HCT116 (cell line): ENCODE measurements at regions not wholly inside any gene's neighbourhood (a gene's known extent, or its start where the extent isn't known, plus 50 kb on each side); places are given as distances from the start of the nearest gene placed in this dataset.

Experiments used
- ATAC-seq: fragments of 200-7000 bp; cut with Tn5 transposase; 2 replicates; pipeline ENCODE4 v1.9.1; 2020; ENCODE audit warnings: mild to moderate bottlenecking, moderate library complexity
- BruUV-seq: library from RNA; stranded (reverse); fragments of 400-500 nt; replicated peaks from 2 replicates; lab custom pipeline; 2021; lab: Mats Ljungman, UMichigan
- CTCF ChIA-PET: fragments of 300-600 bp; sonication (Branson Sonifier 250); formaldehyde crosslinking; loops from one replicate; lab custom pipeline; 2021; ENCODE audit warnings: antibody characterized with exemption; lab: Charles Lee
- POLR2A ChIA-PET: fragments of 300-600, 350-600 bp; sonication (Branson Sonifier 250); formaldehyde crosslinking; loops from one replicate; lab custom pipeline; 2021; ENCODE audit warnings: antibody characterized with exemption; lab: Charles Lee
- RAD21 ChIA-PET, 2 experiments: fragments of 300-600 bp; sonication (Branson Sonifier 250); formaldehyde crosslinking; loops; one replicate each; lab custom pipeline; 2023; ENCODE audit warnings: low total read pairs in 2 of 2; ENCODE audit not compliant: uncharacterized antibody in 2 of 2, unreplicated experiment in 2 of 2, low non-redundant PET in 1 of 2; lab: Charles Lee
- DNase-seq: peaks from one replicate; pipeline ENCODE4 v3.0.0-alpha.2; 2010; ENCODE audit warnings: low read depth, low spot score
- H2AFZ ChIP-seq: fragments of 200-600 bp; shearing (Covaris generic), sonication (generic); 2 replicates; pipeline ENCODE4 v1.6.1; 2017; ENCODE audit warnings: low read depth, mixed run types, mixed read lengths, antibody characterized with exemption, low read length; ENCODE audit not compliant: poor library complexity, severe bottlenecking
- H3K27ac ChIP-seq: 2 replicates; pipeline ENCODE4 v1.5.1; 2012; ENCODE audit warnings: low read depth, low read length
- H3K27me3 ChIP-seq: fragments of 200-600 bp; sonication (generic); 2 replicates; pipeline ENCODE4 v1.6.1; 2016; ENCODE audit warnings: mixed run types, low read length, mixed read lengths; ENCODE audit not compliant: insufficient read depth
- H3K36me3 ChIP-seq, 2 experiments: fragments of 200-500 bp in 1 of 2; fragments of 200-600 bp in 1 of 2; sonication (Bioruptor generic) in 1 of 2; sonication (generic) in 1 of 2; 2 replicates each; pipeline versions ENCODE4 v1.5.1 to v1.6.1; 2014 to 2016; ENCODE audit warnings: low read length in 2 of 2, inconsistent platforms in 1 of 2, mixed read lengths in 1 of 2, mixed run types in 1 of 2; ENCODE audit not compliant: insufficient read depth in 2 of 2, control insufficient read depth in 1 of 2
- H3K4me1 ChIP-seq, 2 experiments: fragments of 200-600 bp in 1 of 2; sonication (generic) in 1 of 2; 2 replicates each; pipeline versions ENCODE4 v1.5.1 to v1.6.1; 2012 to 2017; ENCODE audit warnings: low read length in 2 of 2, inconsistent platforms in 1 of 2, mild to moderate bottlenecking in 1 of 2, mixed read lengths in 1 of 2, mixed run types in 1 of 2, moderate library complexity in 1 of 2; ENCODE audit not compliant: insufficient read depth in 2 of 2, control insufficient read depth in 1 of 2
- H3K4me2 ChIP-seq: fragments of 200-600 bp; sonication (generic); 2 replicates; pipeline ENCODE4 v1.6.1; 2017; ENCODE audit warnings: mixed run types, low read length, mixed read lengths
- H3K4me3 ChIP-seq, 2 experiments: fragments of 200-600 bp in 1 of 2; sonication (generic) in 1 of 2; replicated peaks in 1 of 2; 2 replicates each; pipeline ENCODE4 v1.5.1; 2011 to 2016; ENCODE audit warnings: low read length in 2 of 2, control low read depth in 1 of 2, low read depth in 1 of 2, mild to moderate bottlenecking in 1 of 2, mixed read lengths in 1 of 2, mixed run types in 1 of 2
- H3K79me2 ChIP-seq: fragments of 200-600 bp; sonication (generic); 2 replicates; pipeline ENCODE4 v1.6.1; 2017; ENCODE audit warnings: mild to moderate bottlenecking, mixed run types, low read length, moderate library complexity, mixed read lengths; ENCODE audit not compliant: insufficient read depth
- H3K9ac ChIP-seq: fragments of 200-600 bp; sonication (generic); 2 replicates; pipeline ENCODE4 v1.6.1; 2016; ENCODE audit warnings: low read length, mixed read lengths
- H3K9me2 ChIP-seq: fragments of 200-600 bp; sonication (generic), shearing (Covaris generic); 2 replicates; pipeline ENCODE4 v1.6.1; 2017; ENCODE audit warnings: mixed run types, mild to moderate bottlenecking, moderate library complexity; ENCODE audit not compliant: insufficient read depth
- H3K9me3 ChIP-seq, 2 experiments: fragments of 200-500 bp in 1 of 2; fragments of 200-600 bp in 1 of 2; sonication (Bioruptor generic) in 1 of 2; sonication (generic) in 1 of 2; 2 replicates each; pipeline ENCODE4 v1.6.1; 2014 to 2017; ENCODE audit warnings: low read length in 2 of 2, mixed read lengths in 2 of 2, inconsistent platforms in 1 of 2, low read depth in 1 of 2, mild to moderate bottlenecking in 1 of 2, mixed run types in 1 of 2, moderate library complexity in 1 of 2; ENCODE audit not compliant: control insufficient read depth in 1 of 2, insufficient read depth in 1 of 2
- H4K20me1 ChIP-seq: fragments of 200-600 bp; sonication (generic), shearing (Covaris generic); 2 replicates; pipeline ENCODE4 v1.6.1; 2017; ENCODE audit warnings: mixed run types, mild to moderate bottlenecking, moderate library complexity; ENCODE audit not compliant: insufficient read depth
- ATF3 ChIP-seq: IDR thresholded peaks from 2 replicates; pipeline ENCODE4 v1.6.1; 2012
- EGR1 ChIP-seq: IDR thresholded peaks from 2 replicates; pipeline ENCODE4 v1.6.1; 2012; ENCODE audit warnings: low read depth
- EZH2 ChIP-seq: fragments of 200-600 bp; sonication (generic); IDR thresholded peaks from 2 replicates; pipeline ENCODE4 v1.6.1; 2017; ENCODE audit warnings: antibody characterized with exemption, mixed run types
- EZH2phosphoT487 ChIP-seq: fragments of 200-600 bp; IDR thresholded peaks from 2 replicates; pipeline ENCODE4 v1.6.1; 2018; ENCODE audit warnings: antibody characterized with exemption, borderline replicate concordance
- JUND ChIP-seq: IDR thresholded peaks from 2 replicates; pipeline ENCODE4 v1.6.1; 2012
- POLR2A ChIP-seq: IDR thresholded peaks from 2 replicates; pipeline ENCODE4 v1.7.0; 2011; ENCODE audit warnings: borderline replicate concordance; ENCODE audit not compliant: insufficient read depth, insufficient read length; ENCODE audit errors: extremely low read depth
- POLR2AphosphoS5 ChIP-seq: IDR thresholded peaks from 2 replicates; pipeline ENCODE4 v1.6.1; 2011; ENCODE audit warnings: mild to moderate bottlenecking, low read depth, low read length, moderate library complexity
- RAD21 ChIP-seq: IDR thresholded peaks from 2 replicates; pipeline ENCODE4 v1.6.1; 2012; ENCODE audit warnings: low read depth, mild to moderate bottlenecking
- SIN3A ChIP-seq: IDR thresholded peaks from 2 replicates; pipeline ENCODE4 v1.6.1; 2012; ENCODE audit warnings: low read depth
- SP1 ChIP-seq: IDR thresholded peaks from 2 replicates; pipeline ENCODE4 v1.6.1; 2012; ENCODE audit warnings: low read depth
- SRF ChIP-seq: IDR thresholded peaks from 2 replicates; pipeline ENCODE4 v1.6.1; 2012; ENCODE audit warnings: low read depth
- YY1 ChIP-seq: IDR thresholded peaks from 2 replicates; pipeline ENCODE4 v1.6.1; 2011; ENCODE audit warnings: low read length, low read depth, moderate library complexity, mild to moderate bottlenecking; ENCODE audit not compliant: insufficient replicate concordance; ENCODE audit errors: extremely low read depth
- ZBTB33 ChIP-seq: IDR thresholded peaks from 2 replicates; pipeline ENCODE4 v1.6.1; 2011; ENCODE audit warnings: mild to moderate bottlenecking, low read length, moderate library complexity; ENCODE audit not compliant: insufficient replicate concordance; ENCODE audit errors: extremely low read depth
- ZNF274 ChIP-seq: fragments of 200-500 bp; sonication (Bioruptor generic); IDR thresholded peaks from 2 replicates; pipeline ENCODE4 v1.6.1; 2014; ENCODE audit warnings: mild to moderate bottlenecking, low read depth, low read length, inconsistent platforms
- intact Hi-C: fragments of 100-400 bp; cut with micrococcal nuclease; formaldehyde crosslinking; loops from 2 replicates; pipeline ENCODE4 v1.10.0; 2022

GRCh38 chr13:82407321-82407720, 1475.0 kb downstream of the SLITRK1 start:
- no TSS peak for BruUV-seq
- Histone ChIP-seq H3K79me2 (no peaks in the 10 kb centered on the region), H3K4me2 (no peak overlapping the region), H3K27ac (no peak overlapping the region), H3K4me3 (no peak overlapping the region), H3K4me1 (no peaks in the 10 kb centered on the region), H3K9ac (no peak overlapping the region), H2AFZ (no peak overlapping the region), H3K9me2 (no peaks in the 10 kb centered on the region), H3K9me3 (no peaks in the 10 kb centered on the region), H4K20me1 (no peaks in the 10 kb centered on the region), H3K36me3 (no peaks in the 10 kb centered on the region), H3K27me3 (no peaks in the 10 kb centered on the region)
- ChIA-PET RAD21 (no interaction called here), CTCF (no interaction called here), POLR2A (no interaction called here)
- intact Hi-C loops, result no loop called here
- ATAC-seq (no peak), DNase-seq (no peak)
- TF ChIP-seq JUND (no peak), POLR2A (no peak), EZH2phosphoT487 (no peak), SP1 (no peak), SIN3A (no peak), ATF3 (no peak), SRF (no peak), ZBTB33 (no peak), POLR2AphosphoS5 (no peak), ZNF274 (no peak), YY1 (no peak), EZH2 (no peak), EGR1 (no peak), RAD21 (no peak)
